GM21619 (cell line): ENCODE measurements at regions not wholly inside any gene's neighbourhood (a gene's known extent, or its start where the extent isn't known, plus 50 kb on each side); places are given as distances from the start of the nearest gene placed in this dataset.
"Not testable (repeated sequence)": the region's sequence is repeated elsewhere in the genome, so short reads cannot be mapped to it uniquely, and the experiment has no call there.

Source experiments
- ATAC-seq: cut with Tn5 transposase; IDR thresholded peaks from one replicate; pipeline ENCODE4 v1.9.1; 2021; ENCODE audit not compliant: unreplicated experiment

DNA sequence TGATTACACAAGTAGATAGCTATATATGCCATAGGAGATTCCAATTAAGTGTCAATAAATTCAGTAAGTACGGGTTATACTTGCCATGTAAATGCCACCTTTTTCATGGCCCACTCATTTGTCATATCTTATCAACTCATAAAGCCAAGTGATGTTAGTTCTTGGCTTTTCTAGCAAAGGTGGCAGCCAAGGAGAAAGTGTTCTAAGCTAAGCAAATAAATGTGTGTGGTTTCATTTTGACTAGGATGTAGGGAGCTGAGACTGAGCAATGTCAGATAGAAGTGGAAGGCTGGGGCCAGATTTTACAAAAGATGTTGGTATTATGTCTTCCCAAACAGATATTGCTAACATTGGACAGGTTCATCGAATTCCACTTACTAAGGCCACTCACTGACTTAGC lies 952.0 kb downstream of the SLC4A3 start:
- ATAC-seq: no peak

DNA sequence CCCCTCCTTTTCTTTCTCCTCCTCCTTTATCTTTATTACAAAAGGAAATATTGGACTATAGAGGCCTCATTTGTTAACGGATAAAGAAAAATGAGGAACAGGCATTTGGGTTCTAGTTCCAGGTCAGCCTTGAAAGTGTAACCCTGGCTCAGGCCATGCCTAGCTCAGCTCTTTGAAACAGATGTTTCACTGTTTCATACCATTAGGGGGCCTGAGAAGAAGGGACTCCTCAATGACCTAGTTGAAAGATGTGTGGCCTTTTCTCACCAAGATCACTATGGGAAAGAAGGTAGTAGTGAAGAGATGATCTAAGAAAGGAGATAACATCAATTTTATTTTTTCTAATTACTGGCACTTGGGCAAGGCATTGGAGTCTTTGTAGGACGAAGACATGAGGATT lies 952.7 kb downstream of the SLC4A3 start:
- ATAC-seq: no peak

DNA sequence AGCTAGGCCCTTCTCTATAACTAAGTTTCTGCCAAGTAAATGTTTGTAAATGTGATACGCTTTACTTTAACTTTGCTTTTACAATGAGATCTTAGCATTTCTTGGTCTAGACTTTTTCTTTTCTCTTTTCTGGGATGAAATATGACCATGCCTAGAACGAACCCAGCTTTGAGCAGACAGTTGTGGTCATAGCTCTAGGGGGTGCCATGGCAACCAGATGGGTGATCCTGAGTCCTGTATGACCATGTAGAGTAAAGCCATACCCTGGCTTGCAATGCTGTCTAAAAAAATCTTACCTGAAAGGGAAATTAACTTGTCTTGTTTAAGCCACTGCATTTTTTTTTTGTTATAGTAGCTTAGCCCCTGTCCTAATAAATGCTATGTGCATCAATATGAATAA lies 956.3 kb downstream of the SLC4A3 start:
- ATAC-seq: no peak

DNA sequence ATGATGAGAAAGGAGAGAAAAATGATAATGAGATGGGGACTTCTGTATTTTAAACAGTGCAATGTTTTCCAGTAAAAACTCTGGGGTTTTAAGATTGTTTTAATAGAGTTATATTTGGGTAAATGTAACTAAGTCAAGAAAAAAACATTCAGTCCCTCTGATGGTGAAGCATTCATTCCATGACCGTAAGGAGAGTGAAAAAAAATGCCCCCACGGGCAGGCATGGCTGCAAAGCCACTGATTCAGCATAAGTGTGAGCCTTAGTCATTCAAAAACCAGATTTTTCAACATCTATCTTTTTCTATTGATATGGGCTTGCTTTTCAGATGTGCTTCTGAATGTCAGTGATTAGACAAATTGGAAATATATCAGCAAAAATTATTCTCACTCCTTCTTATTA lies 957.8 kb downstream of the SLC4A3 start:
- no peak for ATAC-seq

DNA sequence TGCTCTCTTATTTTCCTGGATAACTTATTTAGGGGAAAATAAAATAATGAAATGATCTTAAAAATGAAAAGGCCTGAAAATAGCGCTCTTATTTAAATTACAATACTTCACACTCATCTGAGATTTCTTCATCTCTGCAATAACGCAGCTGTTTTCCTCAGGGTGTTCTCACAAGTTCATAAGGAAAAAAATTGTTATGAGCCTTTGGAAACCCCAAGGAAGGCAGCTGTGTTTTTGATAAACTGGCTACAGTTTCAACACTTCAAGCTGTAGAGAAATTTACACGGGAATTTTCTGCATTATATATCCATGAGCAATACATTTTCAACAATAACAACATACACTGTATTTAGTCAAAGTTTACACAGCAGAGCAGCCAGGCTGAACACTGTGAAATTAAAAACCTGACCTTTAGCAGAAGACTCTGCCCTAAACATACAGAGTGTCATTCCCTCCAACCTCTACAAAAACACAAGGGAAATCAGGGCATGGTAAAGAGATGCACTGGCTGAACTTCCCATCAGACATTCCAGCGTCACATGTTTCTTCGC lies 959.6 kb downstream of the SLC4A3 start:
- ATAC-seq: no peak

DNA sequence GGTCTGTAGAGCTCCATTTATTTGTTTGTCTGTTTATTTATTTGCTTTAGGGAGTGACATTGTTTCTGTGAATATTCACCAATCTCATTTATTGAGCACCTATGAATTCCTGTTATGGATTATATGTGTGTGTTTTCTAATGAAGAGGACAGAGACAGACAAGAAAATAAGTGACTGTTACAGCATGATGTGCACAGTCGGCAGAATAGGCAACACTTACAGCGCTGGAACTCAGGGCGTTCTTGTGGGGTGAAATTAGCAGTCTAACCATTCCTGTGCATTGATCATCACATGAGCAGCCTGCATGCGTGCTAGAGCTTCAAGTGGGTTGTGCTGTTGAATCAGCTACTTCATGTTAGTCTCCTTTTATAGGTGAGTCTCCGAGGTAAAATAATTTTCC lies 960.7 kb downstream of the SLC4A3 start:
- ATAC-seq: no peak

DNA sequence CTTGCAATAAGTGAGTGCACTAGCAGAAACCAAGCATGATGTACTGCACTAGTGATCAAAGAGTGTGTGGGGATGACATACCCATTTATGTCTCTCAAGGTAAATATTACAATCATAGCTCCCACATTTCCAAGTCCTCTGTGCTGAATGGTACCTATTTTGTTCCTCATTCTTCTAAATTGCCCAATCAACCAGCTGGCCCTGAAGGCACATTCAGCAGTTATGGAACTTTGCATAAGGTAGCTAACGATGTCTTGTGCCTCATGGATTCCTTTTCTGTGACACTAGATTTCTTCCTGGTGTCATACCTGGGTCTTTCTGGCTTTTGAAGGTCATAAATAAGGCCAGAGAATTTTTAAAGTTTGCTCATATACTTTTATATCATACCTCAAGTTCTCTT lies 963.0 kb downstream of the SLC4A3 start:
- no peak for ATAC-seq

DNA sequence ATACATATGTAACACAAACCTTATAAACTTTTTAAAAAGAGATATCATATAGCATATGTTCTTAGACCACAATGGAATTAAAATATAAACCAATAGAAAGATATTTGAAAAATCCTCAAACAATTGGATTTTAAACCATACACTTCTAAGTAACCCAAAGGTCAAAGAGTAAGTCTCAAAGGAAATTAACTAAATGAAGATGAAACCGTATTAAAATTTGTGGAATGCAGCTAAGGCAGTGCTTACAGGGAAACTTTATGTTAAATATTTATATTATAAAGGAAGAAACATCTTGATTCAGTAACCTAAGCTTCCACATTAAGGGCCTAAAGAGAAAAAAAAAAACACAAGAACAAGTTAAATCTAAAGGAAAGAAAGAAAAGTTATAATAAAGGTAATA lies 966.1 kb downstream of the SLC4A3 start:
- ATAC-seq: no peak

DNA sequence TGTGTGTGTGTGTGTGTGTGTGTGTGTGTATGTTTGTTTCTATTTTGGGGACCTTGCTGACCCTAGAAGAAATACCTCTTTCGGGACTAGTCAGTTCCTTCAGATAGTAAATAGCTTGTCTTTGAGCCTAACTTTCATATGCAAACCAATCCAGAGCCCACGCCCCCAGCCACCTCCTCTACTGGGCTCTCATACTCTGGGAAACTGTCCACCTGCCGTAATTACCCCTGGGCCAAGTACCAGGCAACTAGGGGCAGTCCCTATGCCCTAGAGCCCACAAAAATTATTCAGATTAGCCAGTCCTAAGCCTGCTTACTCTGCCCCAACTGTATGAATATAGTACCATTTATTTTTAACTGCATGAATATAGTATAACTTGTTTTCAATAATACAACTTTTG lies 970.4 kb downstream of the EPHA4 start:
- ATAC-seq: no peak

DNA sequence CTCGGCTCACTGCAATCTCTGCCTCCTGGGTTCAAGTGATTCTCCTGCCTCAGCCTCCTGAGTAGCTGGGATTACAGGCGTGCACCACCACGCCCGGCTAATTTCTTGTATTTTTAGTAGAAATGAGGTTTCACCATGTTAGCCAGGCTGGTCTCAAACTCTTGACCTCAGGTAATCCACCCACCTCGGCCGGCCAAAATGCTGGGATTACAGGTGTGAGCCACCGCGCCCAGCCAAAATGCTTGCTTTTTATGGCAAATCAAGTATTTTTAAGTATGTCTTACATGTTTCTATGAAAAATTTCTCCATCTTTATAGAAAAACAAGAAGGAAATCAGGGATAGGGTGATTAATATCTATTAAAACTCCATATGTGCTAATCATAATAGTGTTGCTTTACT lies 959.1 kb downstream of the EPHA4 start:
- not testable (repeated sequence) for ATAC-seq

DNA sequence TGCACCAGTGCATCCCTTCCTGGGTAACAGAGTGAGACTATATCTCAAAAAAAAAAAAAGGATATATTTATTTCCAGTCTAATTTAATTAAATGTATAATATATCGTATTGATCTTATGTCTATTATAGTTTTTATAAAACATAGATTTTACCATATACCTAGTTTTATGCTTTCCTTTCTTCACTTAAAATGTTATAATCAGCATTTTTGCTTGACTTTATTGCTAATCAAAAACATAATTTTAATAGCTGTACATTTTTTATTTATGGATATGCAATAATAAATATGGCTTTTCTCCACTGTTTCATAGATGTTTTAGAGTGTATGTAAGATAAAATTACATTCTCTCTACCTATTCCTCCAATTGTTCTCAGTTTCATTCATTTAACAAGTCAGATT lies 958.0 kb downstream of the EPHA4 start:
- ATAC-seq: no peak

DNA sequence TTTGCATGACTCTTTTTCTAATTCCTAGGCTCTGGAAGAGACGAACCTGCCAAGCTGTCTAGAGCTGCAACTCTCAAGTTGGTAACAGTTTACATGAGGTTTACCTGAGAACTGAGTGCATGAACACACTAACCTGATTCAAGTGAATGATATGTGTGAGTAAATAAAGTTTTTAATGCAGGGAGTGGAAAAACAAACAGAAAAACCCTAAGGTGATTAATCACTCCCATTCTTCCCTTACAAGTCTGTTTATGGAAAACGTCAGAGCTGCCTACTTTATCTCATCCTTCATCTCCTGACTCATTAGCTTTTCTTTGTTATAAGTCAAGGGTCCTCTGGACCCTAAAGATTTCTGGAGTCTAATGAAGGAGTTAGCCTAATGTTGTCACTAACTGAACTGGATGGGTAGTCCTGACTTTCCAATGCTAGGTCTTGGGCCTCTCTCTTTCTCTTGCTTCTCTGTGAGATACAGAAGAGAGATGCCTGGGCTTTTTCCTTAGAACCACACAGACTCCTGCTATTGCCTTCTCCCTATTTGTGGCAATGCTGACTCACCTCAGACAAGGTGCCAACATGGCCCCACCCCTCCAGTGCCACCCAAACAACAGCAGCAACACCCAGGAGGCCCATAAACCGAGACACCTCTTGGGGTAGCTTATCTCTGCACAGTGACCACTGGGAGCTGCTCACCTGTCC lies 952.4 kb downstream of the EPHA4 start:
- no peak for ATAC-seq

DNA sequence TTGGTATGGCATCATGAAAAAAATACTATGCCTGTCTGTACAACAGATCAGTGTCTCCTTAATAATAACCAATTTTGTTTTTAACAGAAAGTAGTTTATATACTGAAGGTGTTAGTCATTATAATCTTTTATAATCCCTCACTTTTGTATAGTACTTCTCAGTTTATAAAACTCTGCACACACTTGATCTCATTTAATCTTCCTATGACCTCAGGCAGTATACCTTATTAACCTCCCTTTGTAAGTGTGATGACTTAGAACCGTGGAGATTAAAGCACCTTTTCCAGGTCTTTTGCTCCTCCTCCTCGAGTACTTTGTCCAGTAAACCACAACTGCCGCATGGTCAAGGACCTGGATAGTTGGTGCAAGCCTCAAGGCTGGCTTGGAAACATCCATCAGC lies 945.5 kb downstream of the EPHA4 start:
- ATAC-seq: no peak

DNA sequence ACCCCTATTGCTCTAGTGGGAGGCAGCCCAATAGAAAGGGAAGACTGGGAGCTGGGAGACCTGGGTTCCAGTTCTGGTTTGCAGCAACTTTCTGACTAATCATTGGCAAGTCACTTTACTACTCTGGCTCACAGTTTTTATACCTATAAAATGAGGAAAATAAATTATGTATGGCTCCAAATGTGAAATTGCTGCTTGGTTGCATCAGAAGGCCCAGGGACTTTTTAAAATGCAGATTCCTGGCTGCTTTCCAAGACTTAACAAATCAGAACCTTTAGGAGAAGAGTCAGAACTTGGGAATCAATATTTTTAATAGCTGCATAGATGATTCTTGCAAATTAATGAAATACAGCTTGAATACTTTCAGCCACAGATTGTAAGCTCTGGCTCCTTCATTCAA lies 943.9 kb downstream of the EPHA4 start:
- ATAC-seq: no peak

DNA sequence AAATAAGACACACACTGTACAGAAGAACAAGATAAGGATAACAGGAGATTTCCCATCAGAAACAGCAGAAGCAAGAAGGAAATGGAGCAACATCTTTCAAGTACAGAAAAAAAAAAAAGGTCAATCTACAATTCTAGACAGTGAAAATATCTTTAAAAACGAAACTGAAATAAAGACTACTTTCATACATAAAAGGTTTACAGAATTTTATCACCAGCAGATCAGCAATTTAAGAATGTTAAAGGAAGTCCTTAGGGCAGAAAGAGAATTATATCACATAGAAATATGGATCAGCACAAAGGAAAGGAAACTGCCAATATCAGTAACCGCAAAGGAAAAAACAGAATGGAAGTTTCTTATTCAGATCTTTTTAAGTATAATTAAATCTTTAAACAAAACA lies 931.0 kb downstream of the EPHA4 start:
- ATAC-seq: no peak

DNA sequence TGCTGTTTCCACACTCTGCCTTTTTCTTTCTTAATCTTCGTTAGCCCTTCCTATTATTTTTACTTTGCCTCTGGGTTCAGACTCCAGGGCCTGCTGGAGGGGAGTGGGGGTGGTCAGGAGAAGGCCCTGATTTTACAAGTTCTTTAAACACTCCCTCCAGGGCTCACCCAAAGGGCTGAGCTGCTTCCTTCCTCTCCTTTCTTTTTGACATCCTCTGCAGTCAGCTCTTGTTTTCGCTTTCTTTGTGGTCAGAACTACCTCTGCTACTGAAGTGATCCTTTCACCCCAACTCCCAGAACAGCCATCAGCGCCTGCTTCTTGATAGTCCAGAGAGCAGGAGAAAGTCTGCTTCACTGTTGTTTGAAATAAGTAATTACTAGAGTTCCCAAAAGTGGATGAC lies 925.7 kb downstream of the EPHA4 start:
- no peak for ATAC-seq

DNA sequence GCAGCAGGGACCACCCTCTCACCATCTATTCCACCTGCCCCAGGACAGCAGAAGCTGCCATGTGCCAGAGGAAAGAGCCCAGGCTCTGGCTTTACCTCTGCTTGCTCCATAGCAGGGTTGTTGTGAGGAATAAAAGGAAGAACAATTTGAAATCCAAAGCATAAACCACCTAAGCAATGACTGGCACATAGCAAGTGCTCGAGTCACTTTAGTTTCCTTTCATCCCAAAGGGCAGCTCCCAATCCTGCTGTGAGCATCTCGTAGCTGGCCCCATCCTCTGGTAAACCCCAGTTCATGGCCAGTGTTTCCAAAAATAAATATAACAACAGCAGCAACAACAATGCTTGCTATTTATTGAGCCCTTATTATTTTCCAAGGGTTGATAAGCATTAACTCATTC lies 923.5 kb downstream of the EPHA4 start:
- ATAC-seq: no peak

DNA sequence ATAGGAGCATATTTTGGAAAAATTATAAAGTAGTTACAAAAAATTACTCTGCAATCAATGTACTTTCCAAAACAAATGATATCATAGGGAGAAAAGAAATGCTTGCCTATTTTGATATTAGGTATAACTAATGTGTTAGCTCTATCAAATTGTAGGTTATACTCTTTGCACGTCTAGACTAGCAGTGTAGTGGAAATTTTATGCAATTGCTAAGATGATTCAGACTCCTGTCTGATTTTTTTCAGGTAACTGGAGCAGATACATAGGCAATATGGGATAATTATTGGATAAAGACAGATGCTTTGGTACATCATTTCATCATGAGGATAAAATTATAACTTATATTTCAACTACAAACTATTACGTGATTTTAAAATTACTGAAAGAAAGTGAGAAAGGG lies 918.3 kb downstream of the EPHA4 start:
- ATAC-seq: no peak

DNA sequence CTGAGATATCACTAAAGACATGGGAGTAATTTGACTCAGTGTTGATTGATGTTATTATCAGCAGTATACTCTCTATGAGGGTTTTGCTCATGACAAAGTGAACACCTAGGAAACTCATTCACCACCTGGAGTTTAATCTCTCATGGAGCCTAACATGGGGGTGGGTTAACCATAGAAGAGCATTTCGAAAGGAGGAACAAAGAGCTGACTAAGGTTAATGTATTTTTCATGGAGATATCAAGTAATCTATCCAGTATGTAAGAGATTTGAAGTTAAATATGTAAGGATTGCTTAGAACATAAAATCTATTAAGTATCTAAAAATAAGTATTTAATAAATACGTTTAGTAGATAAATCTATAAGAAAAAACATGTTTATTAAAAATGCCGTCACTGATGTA lies 917.8 kb downstream of the EPHA4 start:
- ATAC-seq: no peak

DNA sequence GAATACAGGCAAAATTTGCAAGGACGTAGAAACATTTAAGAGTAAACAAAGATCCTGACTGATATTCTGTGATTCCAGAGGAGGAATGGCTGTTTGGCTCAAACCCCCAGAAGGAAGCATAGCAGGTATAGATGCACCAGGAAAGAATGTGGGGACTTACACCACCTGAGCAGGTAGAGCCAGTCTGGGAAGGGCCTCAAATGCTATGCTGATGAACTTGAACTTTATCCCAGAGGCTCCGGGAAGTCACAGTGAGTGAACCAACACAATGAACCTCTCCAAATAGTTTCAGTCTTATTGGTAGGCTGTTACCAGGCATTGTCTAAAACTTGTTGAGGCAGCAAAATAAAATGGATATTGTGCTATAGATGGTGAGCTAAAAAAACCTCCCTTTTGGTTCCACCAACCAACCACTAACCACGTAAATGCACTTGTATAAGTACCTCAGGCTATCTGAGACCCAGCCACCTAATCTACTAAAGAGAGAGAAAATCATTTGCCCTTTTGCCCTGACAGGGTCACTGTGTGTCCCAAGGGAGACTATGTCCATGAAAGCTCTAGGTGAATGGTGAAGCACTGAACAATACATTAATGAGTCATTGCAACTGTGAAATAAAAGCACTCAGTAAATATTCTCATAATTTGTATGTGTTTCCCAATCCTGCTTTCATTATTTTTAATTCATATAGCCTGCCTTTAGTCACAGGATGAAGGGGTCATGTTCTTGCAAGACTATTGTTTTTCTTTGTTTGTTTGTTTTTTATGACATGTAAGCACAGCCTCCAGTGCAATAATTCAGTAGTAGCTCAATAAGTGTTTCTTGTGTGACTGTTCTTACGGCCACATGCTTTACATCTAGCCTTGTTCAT lies 911.6 kb downstream of the EPHA4 start:
- ATAC-seq: no peak

DNA sequence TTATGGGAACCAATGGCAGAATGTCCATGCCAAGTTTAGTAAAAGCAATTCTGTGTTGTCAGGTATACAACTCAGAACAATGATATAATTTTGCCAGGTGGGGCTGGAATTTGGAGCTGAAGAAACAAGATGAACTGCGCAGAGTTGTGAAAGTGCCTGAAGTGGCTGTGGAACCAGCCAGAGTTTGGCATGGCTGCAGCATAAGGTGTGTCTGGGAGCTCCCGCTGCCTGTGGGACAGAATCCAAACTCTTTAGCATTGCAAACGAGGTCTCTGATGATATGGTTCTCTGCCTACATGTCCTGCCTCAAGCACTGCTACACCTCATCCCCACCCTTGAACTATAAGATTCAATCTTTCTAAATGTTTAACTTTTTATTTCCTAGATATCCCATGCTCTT lies 909.7 kb downstream of the EPHA4 start:
- ATAC-seq: no peak

DNA sequence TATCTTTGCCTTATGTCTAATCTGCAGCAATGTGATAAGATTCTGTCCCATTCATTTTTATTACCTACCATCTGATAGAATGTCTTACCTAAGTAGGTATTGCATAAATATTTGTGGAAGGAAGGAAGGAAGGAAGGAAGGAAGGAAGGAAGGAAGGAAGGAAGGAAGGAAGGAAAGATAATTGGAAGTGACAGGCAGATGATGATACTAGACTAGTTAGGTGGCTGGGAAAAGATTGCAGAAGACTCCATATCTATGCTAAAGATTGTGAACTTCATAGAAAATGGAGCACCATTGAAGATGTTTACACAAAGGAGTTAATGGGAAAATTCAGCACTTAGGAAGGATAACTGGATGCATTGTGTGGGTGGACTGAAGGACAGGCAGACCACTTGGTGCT lies 909.0 kb downstream of the EPHA4 start:
- no peak for ATAC-seq
